A549 (cell line): ENCODE measurements at regions not wholly inside any gene's neighbourhood (a gene's known extent, or its start where the extent isn't known, plus 50 kb on each side); places are given as distances from the start of the nearest gene placed in this dataset.

Experiments
- CBX2 ChIP-seq: fragments of 200-600 bp; sonication (generic); IDR thresholded peaks from 2 replicates; pipeline ENCODE4 v1.6.1; 2016; ENCODE audit warnings: low read depth, mild to moderate bottlenecking, borderline replicate concordance
- CHD4 ChIP-seq: fragments of 200-600 bp; sonication (generic); IDR thresholded peaks from 2 replicates; pipeline ENCODE4 v1.6.1; 2016; ENCODE audit warnings: antibody characterized with exemption, mild to moderate bottlenecking, borderline replicate concordance
- CTCF ChIP-seq: fragments of >200 bp; sonication (Bioruptor Twin); formaldehyde crosslinking; IDR thresholded peaks from 3 replicates; pipeline ENCODE4 v1.5.1; 2016
- EP300 ChIP-seq, 2 experiments: fragments of >200 bp; sonication (Bioruptor Twin); formaldehyde crosslinking; IDR thresholded peaks; 2 replicates in 1 of 2; 3 replicates in 1 of 2; pipeline ENCODE4 v1.6.1; 2016 to 2017
- HMGXB4 ChIP-seq: fragments of 250-450 bp; sonication (Bioruptor Pico); IDR thresholded peaks from 2 replicates; pipeline ENCODE4 v1.5.0; 2021; ENCODE audit warnings: mild to moderate bottlenecking, moderate library complexity, borderline replicate concordance
- HOXA7 ChIP-seq: fragments of 250-450 bp; sonication (Bioruptor Pico); IDR thresholded peaks from 2 replicates; pipeline ENCODE4 v1.5.0; 2020; ENCODE audit warnings: mild to moderate bottlenecking, moderate library complexity
- PHF8 ChIP-seq: fragments of 200-600 bp; sonication (generic); IDR thresholded peaks from 2 replicates; pipeline ENCODE4 v1.6.1; 2016; ENCODE audit warnings: low read depth, mild to moderate bottlenecking, antibody characterized with exemption, moderate library complexity, borderline replicate concordance
- POLR2A ChIP-seq: IDR thresholded peaks from 2 replicates; pipeline ENCODE4 v1.6.1; 2012; ENCODE audit warnings: mild to moderate bottlenecking, low read length
- RAD21 ChIP-seq, 2 experiments: fragments of >200 bp in 1 of 2; sonication (Bioruptor Twin) in 1 of 2; formaldehyde crosslinking in 1 of 2; IDR thresholded peaks in 1 of 2; conservative IDR thresholded peaks in 1 of 2; 2 replicates in 1 of 2; 3 replicates in 1 of 2; pipeline ENCODE4 v1.6.1; 2012 to 2018; ENCODE audit warnings: inconsistent platforms in 1 of 2
- RARB ChIP-seq: fragments of 250-450 bp; sonication (Bioruptor Pico); IDR thresholded peaks from 2 replicates; pipeline ENCODE4 v1.8.0; 2021; ENCODE audit warnings: mild to moderate bottlenecking, moderate library complexity
- RCOR1 ChIP-seq: fragments of 150-350 bp; IDR thresholded peaks from 2 replicates; pipeline ENCODE4 v1.6.1; 2014; ENCODE audit warnings: antibody characterized with exemption, low read length, low read depth
- SREBF2 ChIP-seq: fragments of 450-650 bp; IDR thresholded peaks from 2 replicates; pipeline ENCODE4 v1.6.1; 2014; ENCODE audit warnings: mild to moderate bottlenecking, moderate library complexity
- TP53 ChIP-seq: fragments of 250-450 bp; sonication (Bioruptor Pico); IDR thresholded peaks from 2 replicates; pipeline ENCODE4 v1.5.0; 2021; ENCODE audit warnings: mild to moderate bottlenecking, moderate library complexity
- USF2 ChIP-seq: fragments of 450-650 bp; IDR thresholded peaks from 2 replicates; pipeline ENCODE4 v1.6.1; 2014; ENCODE audit warnings: antibody characterized with exemption

GRCh38 chr10:33553748-33554571, 219.5 kb upstream of the NRP1 start:
- TF ChIP-seq CTCF (no peak), RCOR1 (no peak), USF2 (no peak), POLR2A (no peak), TP53 (CRISPR knock-in tag) (no peak), CBX2 (no peak), SREBF2 (no peak), RARB (CRISPR knock-in tag) (no peak), CHD4 (no peak), RAD21 (conservative IDR thresholded peaks at IDR 0.05 in 1 of 2, IDR thresholded peaks at IDR 0.05 in 1 of 2) (no peak), HMGXB4 (no peak), HOXA7 (CRISPR knock-in tag) (no peak), PHF8 (no peak), EP300 (IDR thresholded peaks at IDR 0.05) (no peak)
